ENCODE measurements at regions not wholly inside any gene's neighbourhood (a gene's known extent, or its start where the extent isn't known, plus 50 kb on each side); places are given as distances from the start of the nearest gene placed in this dataset.

GRCh38 chr6:82785206-82785605, 280.4 kb downstream of the UBE3D start (continued):
- TF ChIP-seq CDX4 (CRISPR knock-in tag; IDR thresholded peaks at IDR 0.05; ENCODE audit: borderline replicate concordance) (no peak), ELF4 (CRISPR knock-in tag; IDR thresholded peaks at IDR 0.05; ENCODE audit: low read depth) (no peak), CTCF (IDR thresholded peaks at IDR 0.05) (no peak), ZNF416 (CRISPR knock-in tag; IDR thresholded peaks at IDR 0.05) (no peak), ATF3 (CRISPR knock-in tag; conservative IDR thresholded peaks at IDR 0.05) (no peak)

- no peak for DNase-seq (ENCODE audit: low spot score)
- POLR2A ChIA-PET, result no interaction called here
- H3K4me3 Mint-ChIP-seq, result no peak overlapping the region
- no peak overlapping the region for H3K27ac Mint-ChIP-seq
- H3K4me1 Mint-ChIP-seq, result no peaks in the 10 kb centered on the region; the same call in 1 of the 2 replicates
- no peak for TF ChIP-seq NFE2L1 (CRISPR knock-in tag; IDR thresholded peaks at IDR 0.05)
- TF ChIP-seq NR3C1 (CRISPR knock-in tag; conservative IDR thresholded peaks at IDR 0.05; ENCODE audit: low read depth), result no peak
- no peak for TF ChIP-seq FOXP1 (CRISPR knock-in tag; IDR thresholded peaks at IDR 0.05; ENCODE audit: borderline replicate concordance)
- no peak for TF ChIP-seq MXD4 (CRISPR knock-in tag; IDR thresholded peaks at IDR 0.05; ENCODE audit: borderline replicate concordance)
- TF ChIP-seq CDX4 (CRISPR knock-in tag; IDR thresholded peaks at IDR 0.05; ENCODE audit: borderline replicate concordance), result no peak
- TF ChIP-seq ZNF263 (CRISPR knock-in tag; IDR thresholded peaks at IDR 0.05; ENCODE audit: low read depth), result no peak
- TF ChIP-seq MAX (CRISPR knock-in tag; IDR thresholded peaks at IDR 0.05), result no peak
- no peak for TF ChIP-seq ZNF121 (CRISPR knock-in tag; IDR thresholded peaks at IDR 0.05)
- TF ChIP-seq PRDM15 (CRISPR knock-in tag; IDR thresholded peaks at IDR 0.05), result no peak
- no peak for TF ChIP-seq ZNF281 (CRISPR knock-in tag; IDR thresholded peaks at IDR 0.05)
- no peak for TF ChIP-seq USF2 (CRISPR knock-in tag; IDR thresholded peaks at IDR 0.05)
- TF ChIP-seq NR2C2 (CRISPR knock-in tag; IDR thresholded peaks at IDR 0.05), result no peak
- TF ChIP-seq CREM (CRISPR knock-in tag; IDR thresholded peaks at IDR 0.05), result no peak
- no peak for TF ChIP-seq RORB (CRISPR knock-in tag; IDR thresholded peaks at IDR 0.05)
- TF ChIP-seq TP53 (CRISPR knock-in tag; IDR thresholded peaks at IDR 0.05), result no peak
- TF ChIP-seq RELA (CRISPR knock-in tag; IDR thresholded peaks at IDR 0.05; ENCODE audit: borderline replicate concordance), result no peak
- no peak for TF ChIP-seq IRF2 (CRISPR knock-in tag; IDR thresholded peaks at IDR 0.05; ENCODE audit: borderline replicate concordance, low read depth)
- H3K9me3 Mint-ChIP-seq, result peaks cover 4% of the 10 kb centered on the region
- no peaks in the 10 kb centered on the region for H3K36me3 Mint-ChIP-seq
- H3K27me3 Mint-ChIP-seq (ENCODE audit: low read depth), result no peaks in the 10 kb centered on the region
- no peak for ATAC-seq
- CTCF ChIA-PET, result no interaction called here
These were observed 279.4 kb downstream of the UBE3D start for GRCh38 chr6:82786248-82786647.
